ENCODE measurements at regions not wholly inside any gene's neighbourhood (a gene's known extent, or its start where the extent isn't known, plus 50 kb on each side); places are given as distances from the start of the nearest gene placed in this dataset.

GRCh38 chr7:34277016-34277802, 371.9 kb downstream of the BMPER start:
- Histone ChIP-seq H3K27ac (no peak overlapping the region), H3K36me3 (no peaks in the 10 kb centered on the region), H3K9me3 (ENCODE audit: severe bottlenecking) (no peaks in the 10 kb centered on the region), H3K4me3 (ENCODE audit: low read depth, low read length) (no peak overlapping the region), H3K27me3 (ENCODE audit: insufficient read depth, low read depth, severe bottlenecking) (no peaks in the 10 kb centered on the region)
- no peak for TF ChIP-seq CTCF (IDR thresholded peaks at IDR 0.05; ENCODE audit: low read depth, low read length)
- no peak for DNase-seq

- Histone ChIP-seq H3K27ac (no peak overlapping the region), H3K27me3 (ENCODE audit: insufficient read depth, low read depth, severe bottlenecking) (no peaks in the 10 kb centered on the region), H3K36me3 (no peaks in the 10 kb centered on the region), H3K9me3 (ENCODE audit: severe bottlenecking) (no peaks in the 10 kb centered on the region), H3K4me3 (ENCODE audit: low read depth, low read length) (no peak overlapping the region)
- TF ChIP-seq CTCF (IDR thresholded peaks at IDR 0.05; ENCODE audit: low read depth, low read length), result no peak
- no peak for DNase-seq
These were observed 372.5 kb downstream of the BMPER start for GRCh38 chr7:34277803-34278199.

GRCh38 chr7:34281260-34281659, 375.9 kb downstream of the BMPER start:
- no peaks in the 10 kb centered on the region for H3K36me3 ChIP-seq
- no peak overlapping the region for H3K27ac ChIP-seq
- H3K9me3 ChIP-seq (ENCODE audit: severe bottlenecking), result peaks cover 4% of the 10 kb centered on the region
- H3K4me3 ChIP-seq (ENCODE audit: low read depth, low read length), result no peak overlapping the region
- no peaks in the 10 kb centered on the region for H3K27me3 ChIP-seq (ENCODE audit: insufficient read depth, low read depth, severe bottlenecking)
- 0 out of 2 replicates have a peak, but pooled peaks have one; percentile 38 for TF ChIP-seq CTCF (IDR thresholded peaks at IDR 0.05; ENCODE audit: low read depth, low read length)
- DNase-seq, result peak; percentile 30

- Histone ChIP-seq H3K36me3 (no peaks in the 10 kb centered on the region), H3K27ac (no peak overlapping the region), H3K4me3 (ENCODE audit: low read depth, low read length) (no peak overlapping the region), H3K9me3 (ENCODE audit: severe bottlenecking) (peaks cover 4% of the 10 kb centered on the region), H3K27me3 (ENCODE audit: insufficient read depth, low read depth, severe bottlenecking) (no peaks in the 10 kb centered on the region)
- DNase-seq, result no peak
- no peak for TF ChIP-seq CTCF (IDR thresholded peaks at IDR 0.05; ENCODE audit: low read depth, low read length)
These were observed 375.7 kb upstream of the NPSR1 start for GRCh38 chr7:34282271-34282670.

GRCh38 chr7:34296663-34297062, 361.4 kb upstream of the NPSR1 start:
- Histone ChIP-seq H3K27ac (no peak overlapping the region), H3K4me3 (ENCODE audit: low read depth, low read length) (no peak overlapping the region), H3K9me3 (ENCODE audit: severe bottlenecking) (no peaks in the 10 kb centered on the region), H3K27me3 (ENCODE audit: insufficient read depth, low read depth, severe bottlenecking) (no peaks in the 10 kb centered on the region), H3K36me3 (no peaks in the 10 kb centered on the region)
- no peak for TF ChIP-seq CTCF (IDR thresholded peaks at IDR 0.05; ENCODE audit: low read depth, low read length)
- no peak for DNase-seq

All from WERI-Rb-1 (cell line).